Endodermal cell (in vitro differentiated cells): ENCODE measurements at regions not wholly inside any gene's neighbourhood (a gene's known extent, or its start where the extent isn't known, plus 50 kb on each side); places are given as distances from the start of the nearest gene placed in this dataset.
"Not testable (repeated sequence)": the region's sequence is repeated elsewhere in the genome, so short reads cannot be mapped to it uniquely, and the experiment has no call there.

Experiments
- DNase-seq: peaks from one replicate; pipeline ENCODE4 v3.0.0-alpha.2; 2017
- H3K27ac ChIP-seq: 2 replicates; pipeline ENCODE4 v1.5.1; 2013; ENCODE audit warnings: mild to moderate bottlenecking, low read depth, low read length, moderate library complexity
- H3K27me3 ChIP-seq: 2 replicates; pipeline ENCODE4 v1.6.1; 2013; ENCODE audit warnings: mild to moderate bottlenecking, low read length, moderate library complexity; ENCODE audit not compliant: insufficient read depth, control insufficient read depth, poor library complexity, severe bottlenecking
- H3K36me3 ChIP-seq: 2 replicates; pipeline ENCODE4 v1.7.0; 2013; ENCODE audit warnings: mild to moderate bottlenecking, low read length, moderate library complexity; ENCODE audit not compliant: control insufficient read depth, insufficient read depth
- H3K4me1 ChIP-seq: one replicate; pipeline ENCODE4 v1.7.0; 2013; ENCODE audit warnings: low read length; ENCODE audit not compliant: control insufficient read depth, insufficient read depth
- H3K4me3 ChIP-seq: 2 replicates; pipeline ENCODE4 v1.5.1; 2013; ENCODE audit warnings: mild to moderate bottlenecking, low read length, moderate library complexity
- H3K9ac ChIP-seq: 2 replicates; pipeline ENCODE4 v1.6.1; 2013; ENCODE audit warnings: mild to moderate bottlenecking, low read length, moderate library complexity; ENCODE audit not compliant: poor library complexity, severe bottlenecking; ENCODE audit errors: extremely low read depth
- H3K9me3 ChIP-seq: 2 replicates; pipeline ENCODE4 v1.6.1; 2013; ENCODE audit warnings: mild to moderate bottlenecking, low read length, moderate library complexity; ENCODE audit not compliant: control insufficient read depth
- H3K27ac Mint-ChIP-seq: 2 replicates; pipeline ENCODE4 v1.8.0; 2020; ENCODE audit warnings: mixed read lengths
- H3K27me3 Mint-ChIP-seq: 2 replicates; pipeline ENCODE4 v1.8.0; 2021; ENCODE audit warnings: mild to moderate bottlenecking, mixed read lengths; ENCODE audit not compliant: insufficient read depth
- H3K36me3 Mint-ChIP-seq: 2 replicates; pipeline ENCODE4 v1.8.0; 2020; ENCODE audit warnings: low read depth, mixed read lengths
- H3K4me1 Mint-ChIP-seq: 2 replicates; pipeline ENCODE4 v1.8.0; 2020; ENCODE audit warnings: mixed read lengths
- H3K4me3 Mint-ChIP-seq: 2 replicates; pipeline ENCODE4 v1.8.0; 2020; ENCODE audit warnings: mild to moderate bottlenecking, moderate library complexity, mixed read lengths
- H3K9me3 Mint-ChIP-seq: 2 replicates; pipeline ENCODE4 v1.8.0; 2020; ENCODE audit warnings: mild to moderate bottlenecking, mixed read lengths
- CTCF ChIP-seq: fragments of 200-600 bp; sonication (generic); conservative IDR thresholded peaks from 2 replicates; pipeline ENCODE4 v1.5.0; 2021; ENCODE audit warnings: antibody characterized with exemption, mild to moderate bottlenecking
- WGBS, 2 experiments: methylation state at CpG; one replicate each; pipeline versions ENCODE4 v1.1.5 to v1.1.7; 2013; ENCODE audit warnings: missing lambda C conversion rate in 2 of 2, mixed read lengths in 1 of 2; ENCODE audit not compliant: insufficient coverage in 1 of 2, insufficient read length in 1 of 2; 5-methylcytosine and 5-hydroxymethylcytosine counted together

GRCh38 chr4:22625311-22625710 lies 67.4 kb upstream of the GBA3 start:
- Histone ChIP-seq H3K4me1 (no peaks in the 10 kb centered on the region), H3K4me3 (no peak overlapping the region), H3K27ac (no peak overlapping the region), H3K9ac (no peak overlapping the region), H3K27me3 (no peaks in the 10 kb centered on the region), H3K9me3 (no peaks in the 10 kb centered on the region), H3K36me3 (no peaks in the 10 kb centered on the region)
- peak; percentile 72 for DNase-seq
- H3K27me3 Mint-ChIP-seq = no peaks in the 10 kb centered on the region
- H3K36me3 Mint-ChIP-seq = no peaks in the 10 kb centered on the region
- peak overlapping the region; percentile 56 for H3K27ac Mint-ChIP-seq
- 23 to 29% methylated on average over 1 to 3 of the region's 3 CpGs for WGBS, 2 experiments
- TF ChIP-seq CTCF = no peak
- H3K4me3 Mint-ChIP-seq = no peak overlapping the region
- H3K4me1 Mint-ChIP-seq = peaks cover 5% of the 10 kb centered on the region
- no peaks in the 10 kb centered on the region for H3K9me3 Mint-ChIP-seq

GRCh38 chr4:22627851-22628250 lies 64.9 kb upstream of the GBA3 start:
- not testable (repeated sequence) for H3K36me3 ChIP-seq, DNase-seq, H3K9me3 ChIP-seq, H3K9me3 Mint-ChIP-seq, H3K4me1 Mint-ChIP-seq, H3K27ac ChIP-seq, H3K4me3 Mint-ChIP-seq, H3K4me3 ChIP-seq, H3K36me3 Mint-ChIP-seq, H3K4me1 ChIP-seq, H3K27me3 Mint-ChIP-seq, H3K9ac ChIP-seq, H3K27ac Mint-ChIP-seq, H3K27me3 ChIP-seq

GRCh38 chr4:22630161-22630975 lies 62.4 kb upstream of the GBA3 start:
- not testable (repeated sequence) for H3K4me1 Mint-ChIP-seq, H3K27ac Mint-ChIP-seq, H3K36me3 Mint-ChIP-seq, H3K27me3 Mint-ChIP-seq, H3K4me3 Mint-ChIP-seq, H3K27me3 ChIP-seq, H3K9ac ChIP-seq, H3K9me3 ChIP-seq, H3K27ac ChIP-seq, H3K4me1 ChIP-seq, H3K36me3 ChIP-seq, H3K4me3 ChIP-seq, H3K9me3 Mint-ChIP-seq, DNase-seq
- 88 to 91% methylated on average over 8 to 11 of the region's 11 CpGs for WGBS, 2 experiments

GRCh38 chr4:22631167-22631566 lies 61.6 kb upstream of the GBA3 start:
- not testable (repeated sequence) for H3K9me3 ChIP-seq, H3K9ac ChIP-seq, H3K4me3 ChIP-seq, H3K4me1 ChIP-seq, H3K27ac Mint-ChIP-seq, H3K4me1 Mint-ChIP-seq, H3K27ac ChIP-seq, H3K36me3 ChIP-seq, H3K4me3 Mint-ChIP-seq, DNase-seq, H3K36me3 Mint-ChIP-seq, H3K9me3 Mint-ChIP-seq, H3K27me3 Mint-ChIP-seq, H3K27me3 ChIP-seq
- WGBS, 2 experiments = 94 to 100% methylated on average over 1 to 5 of the region's 5 CpGs
